ENCODE measurements at regions not wholly inside any gene's neighbourhood (a gene's known extent, or its start where the extent isn't known, plus 50 kb on each side); places are given as distances from the start of the nearest gene placed in this dataset.
"Not testable (repeated sequence)": the region's sequence is repeated elsewhere in the genome, so short reads cannot be mapped to it uniquely, and the experiment has no call there.

- no peak for DNase-seq (ENCODE audit: low spot score)
- in situ Hi-C loops (cut with HindIII; ENCODE audit: low sequenced_read_pairs) = no loop called here
These were observed 381.6 kb downstream of the EDEM1 start for GRCh38 chr3:5569152-5569551.

GRCh38 chr3:5572168-5572567 lies 384.7 kb downstream of the EDEM1 start:
- in situ Hi-C loops (cut with HindIII; ENCODE audit: low sequenced_read_pairs) = no loop called here
- no peak for DNase-seq (ENCODE audit: low spot score)

- in situ Hi-C loops (cut with HindIII; ENCODE audit: low sequenced_read_pairs) = no loop called here
- DNase-seq (ENCODE audit: low spot score) = no peak
These were observed 388.9 kb downstream of the EDEM1 start for GRCh38 chr3:5576277-5577011.

- in situ Hi-C loops (cut with HindIII; ENCODE audit: low sequenced_read_pairs) = no loop called here
- no peak for DNase-seq (ENCODE audit: low spot score)
These were observed 391.7 kb downstream of the EDEM1 start for GRCh38 chr3:5579139-5579602.

- in situ Hi-C loops (cut with HindIII; ENCODE audit: low sequenced_read_pairs) = no loop called here
- no peak for DNase-seq (ENCODE audit: low spot score)
These were observed 392.4 kb downstream of the EDEM1 start for GRCh38 chr3:5579946-5580345.

GRCh38 chr3:5580826-5581225 lies 393.3 kb downstream of the EDEM1 start:
- in situ Hi-C loops (cut with HindIII; ENCODE audit: low sequenced_read_pairs) = no loop called here
- DNase-seq (ENCODE audit: low spot score) = no peak

GRCh38 chr3:5581743-5582142 lies 394.2 kb downstream of the EDEM1 start:
- no peak for DNase-seq (ENCODE audit: low spot score)
- in situ Hi-C loops (cut with HindIII; ENCODE audit: low sequenced_read_pairs) = no loop called here

- in situ Hi-C loops (cut with HindIII; ENCODE audit: low sequenced_read_pairs) = no loop called here
- DNase-seq (ENCODE audit: low spot score) = no peak
These were observed 396.4 kb downstream of the EDEM1 start for GRCh38 chr3:5583920-5584319.

- in situ Hi-C loops (cut with HindIII; ENCODE audit: low sequenced_read_pairs) = no loop called here
- no peak for DNase-seq (ENCODE audit: low spot score)
These were observed 397.6 kb downstream of the EDEM1 start for GRCh38 chr3:5585085-5585484.

- in situ Hi-C loops (cut with HindIII; ENCODE audit: low sequenced_read_pairs) = no loop called here
- no peak for DNase-seq (ENCODE audit: low spot score)
These were observed 419.5 kb downstream of the EDEM1 start for GRCh38 chr3:5606884-5607472.

GRCh38 chr3:5607581-5607980 lies 420.1 kb downstream of the EDEM1 start:
- in situ Hi-C loops (cut with HindIII; ENCODE audit: low sequenced_read_pairs) = no loop called here
- DNase-seq (ENCODE audit: low spot score) = no peak

- in situ Hi-C loops (cut with HindIII; ENCODE audit: low sequenced_read_pairs); DNase-seq (ENCODE audit: low spot score): not testable (repeated sequence)
These were observed 421.5 kb downstream of the EDEM1 start for GRCh38 chr3:5608971-5609370.

- in situ Hi-C loops (cut with HindIII; ENCODE audit: low sequenced_read_pairs) = no loop called here
- DNase-seq (ENCODE audit: low spot score) = no peak
These were observed 426.1 kb downstream of the EDEM1 start for GRCh38 chr3:5613599-5613998.

- no peak for DNase-seq (ENCODE audit: low spot score)
- in situ Hi-C loops (cut with HindIII; ENCODE audit: low sequenced_read_pairs) = no loop called here
These were observed 429.4 kb downstream of the EDEM1 start for GRCh38 chr3:5616873-5617272.

- in situ Hi-C loops (cut with HindIII; ENCODE audit: low sequenced_read_pairs) = no loop called here
These were observed 430.7 kb downstream of the EDEM1 start for GRCh38 chr3:5618170-5618569.

GRCh38 chr3:5630406-5630805 lies 442.9 kb downstream of the EDEM1 start:
- in situ Hi-C loops (cut with HindIII; ENCODE audit: low sequenced_read_pairs) = no loop called here
- no peak for DNase-seq (ENCODE audit: low spot score)

More at GRCh38 chr3:5618170-5618569, 430.7 kb downstream of the EDEM1 start:
- DNase-seq (ENCODE audit: low spot score) = no peak

- in situ Hi-C loops (cut with HindIII; ENCODE audit: low sequenced_read_pairs) = no loop called here
- DNase-seq (ENCODE audit: low spot score) = no peak
These were observed 446.5 kb downstream of the EDEM1 start for GRCh38 chr3:5633960-5634359.

GRCh38 chr3:5634411-5634810 lies 446.9 kb downstream of the EDEM1 start:
- DNase-seq (ENCODE audit: low spot score) = no peak
- in situ Hi-C loops (cut with HindIII; ENCODE audit: low sequenced_read_pairs) = no loop called here

- in situ Hi-C loops (cut with HindIII; ENCODE audit: low sequenced_read_pairs) = no loop called here
These were observed 448.2 kb downstream of the EDEM1 start for GRCh38 chr3:5635746-5636145.

GRCh38 chr3:5638550-5638949 lies 451.0 kb downstream of the EDEM1 start:
- in situ Hi-C loops (cut with HindIII; ENCODE audit: low sequenced_read_pairs) = no loop called here
- no peak for DNase-seq (ENCODE audit: low spot score)

More at GRCh38 chr3:5635746-5636145, 448.2 kb downstream of the EDEM1 start:
- DNase-seq (ENCODE audit: low spot score) = no peak

Data from G401 (cell line).